ENCODE measurements at regions not wholly inside any gene's neighbourhood (a gene's known extent, or its start where the extent isn't known, plus 50 kb on each side); places are given as distances from the start of the nearest gene placed in this dataset.
"Not testable (repeated sequence)": the region's sequence is repeated elsewhere in the genome, so short reads cannot be mapped to it uniquely, and the experiment has no call there.

- no peak for DNase-seq
These were observed 411.3 kb upstream of the AUTS2 start for GRCh38 chr7:69186974-69187373.

- no peak for DNase-seq
These were observed 410.4 kb upstream of the AUTS2 start for GRCh38 chr7:69187824-69188333.

GRCh38 chr7:69189406-69189805 lies 408.9 kb upstream of the AUTS2 start:
- DNase-seq = no peak

- DNase-seq = no peak
These were observed 408.2 kb upstream of the AUTS2 start for GRCh38 chr7:69190025-69190424.

- DNase-seq = no peak
These were observed 407.5 kb upstream of the AUTS2 start for GRCh38 chr7:69190763-69191162.

GRCh38 chr7:69192134-69192533 lies 406.1 kb upstream of the AUTS2 start:
- DNase-seq = no peak

- DNase-seq = no peak
These were observed 405.2 kb upstream of the AUTS2 start for GRCh38 chr7:69193061-69193460.

- no peak for DNase-seq
These were observed 401.7 kb upstream of the AUTS2 start for GRCh38 chr7:69196593-69196992.

GRCh38 chr7:69198250-69198649 lies 400.0 kb upstream of the AUTS2 start:
- no peak for DNase-seq

- peak; percentile 39 for DNase-seq
These were observed 399.2 kb upstream of the AUTS2 start for GRCh38 chr7:69199041-69199440.

- DNase-seq = no peak
These were observed 398.6 kb upstream of the AUTS2 start for GRCh38 chr7:69199661-69200060.

- no peak for DNase-seq
These were observed 394.4 kb upstream of the AUTS2 start for GRCh38 chr7:69203871-69204270.

GRCh38 chr7:69204943-69205342 lies 393.3 kb upstream of the AUTS2 start:
- DNase-seq = no peak

GRCh38 chr7:69205581-69205980 lies 392.7 kb upstream of the AUTS2 start:
- DNase-seq = no peak

- no peak for DNase-seq
These were observed 390.0 kb upstream of the AUTS2 start for GRCh38 chr7:69208276-69208675.

- no peak for DNase-seq
These were observed 389.4 kb upstream of the AUTS2 start for GRCh38 chr7:69208848-69209247.

- DNase-seq = no peak
These were observed 386.9 kb upstream of the AUTS2 start for GRCh38 chr7:69211336-69211735.

- DNase-seq = no peak
These were observed 386.5 kb upstream of the AUTS2 start for GRCh38 chr7:69211739-69212138.

- DNase-seq = no peak
These were observed 384.4 kb upstream of the AUTS2 start for GRCh38 chr7:69213878-69214277.

GRCh38 chr7:69215516-69215915 lies 382.8 kb upstream of the AUTS2 start:
- not testable (repeated sequence) for DNase-seq

- DNase-seq = no peak
These were observed 380.5 kb upstream of the AUTS2 start for GRCh38 chr7:69217516-69218350.

- DNase-seq = no peak
These were observed 379.7 kb upstream of the AUTS2 start for GRCh38 chr7:69218576-69218975.

GRCh38 chr7:69219381-69219780 lies 378.9 kb upstream of the AUTS2 start:
- no peak for DNase-seq

- DNase-seq = no peak
These were observed 372.9 kb upstream of the AUTS2 start for GRCh38 chr7:69225259-69225943.
